ELF-1 (cell line): ENCODE measurements at regions not wholly inside any gene's neighbourhood (a gene's known extent, or its start where the extent isn't known, plus 50 kb on each side); places are given as distances from the start of the nearest gene placed in this dataset.
A peak's percentile ranks its signal among the peaks of the same experiment; 100 is the strongest.
"Not testable (repeated sequence)": the region's sequence is repeated elsewhere in the genome, so short reads cannot be mapped to it uniquely, and the experiment has no call there.

Experiments
- DNase-seq: peaks from one replicate; pipeline ENCODE4 v3.0.0-alpha.2; 2016; ENCODE audit warnings: low read depth, low spot score

- DNase-seq, result no peak
Measured at GRCh38 chr9:12993466-12993865, 218.6 kb downstream of the LURAP1L start.

DNA sequence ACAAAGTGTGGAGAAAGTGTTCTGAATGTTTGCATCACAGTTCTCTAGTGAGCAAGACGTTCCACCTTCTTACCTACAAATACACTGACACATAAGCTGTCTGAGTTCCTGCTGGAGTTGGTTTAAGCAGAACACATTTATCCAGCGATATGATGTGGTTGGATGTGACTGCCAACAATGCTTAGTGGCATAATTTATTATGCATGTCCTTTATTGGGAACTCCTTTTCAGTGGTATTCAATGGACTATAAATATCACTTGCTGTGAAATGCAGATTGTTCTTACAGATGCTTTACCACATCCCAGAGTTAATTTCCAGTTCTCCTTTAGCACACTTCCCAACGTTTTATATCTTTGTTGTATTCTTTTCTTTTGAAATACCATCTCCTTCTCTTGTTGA, 222.2 kb downstream of the LURAP1L start:
- DNase-seq, result no peak

- no peak for DNase-seq
Measured at GRCh38 chr9:13001989-13002580, 227.3 kb downstream of the LURAP1L start.

DNA sequence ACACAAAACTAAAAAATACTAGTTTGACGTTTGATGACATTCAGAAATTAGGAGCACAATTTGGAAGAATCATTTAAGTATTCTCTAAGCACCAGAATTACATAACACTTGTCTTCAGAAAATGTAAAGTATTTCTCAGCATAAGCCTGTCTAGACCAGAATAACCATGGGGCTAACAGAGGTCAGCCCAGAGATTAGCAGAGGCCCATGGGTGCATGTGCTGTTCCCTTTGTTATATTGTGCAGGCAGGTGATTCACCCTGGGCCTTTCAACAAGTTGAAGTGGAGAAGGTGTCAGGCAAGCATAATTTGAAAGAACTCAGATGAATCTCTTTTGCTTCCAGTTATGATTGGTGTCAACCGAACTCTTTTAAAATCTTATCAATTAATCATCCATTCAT, 227.9 kb downstream of the LURAP1L start:
- no peak for DNase-seq

DNA sequence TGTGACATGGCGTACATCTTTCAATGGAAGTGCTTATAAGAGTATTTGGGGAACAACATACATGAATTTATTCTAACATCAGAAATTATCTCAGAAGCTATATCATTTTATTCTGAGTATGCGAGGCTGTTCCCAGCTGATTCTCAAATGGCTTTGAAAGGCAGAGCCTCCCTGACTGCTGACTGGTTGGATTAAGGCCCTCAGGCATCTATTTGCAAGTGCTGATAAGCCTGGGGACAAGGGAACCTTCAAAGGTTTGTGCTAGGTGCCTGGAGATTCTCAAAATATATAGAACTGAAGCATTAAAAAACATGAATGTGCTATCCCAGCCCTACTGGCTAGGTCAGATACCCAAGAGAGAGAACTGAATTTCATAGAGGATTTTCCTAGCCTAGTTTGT, 235.1 kb downstream of the LURAP1L start:
- no peak for DNase-seq

- no peak for DNase-seq
Measured at GRCh38 chr9:13013991-13014883, 239.4 kb downstream of the LURAP1L start.

DNA sequence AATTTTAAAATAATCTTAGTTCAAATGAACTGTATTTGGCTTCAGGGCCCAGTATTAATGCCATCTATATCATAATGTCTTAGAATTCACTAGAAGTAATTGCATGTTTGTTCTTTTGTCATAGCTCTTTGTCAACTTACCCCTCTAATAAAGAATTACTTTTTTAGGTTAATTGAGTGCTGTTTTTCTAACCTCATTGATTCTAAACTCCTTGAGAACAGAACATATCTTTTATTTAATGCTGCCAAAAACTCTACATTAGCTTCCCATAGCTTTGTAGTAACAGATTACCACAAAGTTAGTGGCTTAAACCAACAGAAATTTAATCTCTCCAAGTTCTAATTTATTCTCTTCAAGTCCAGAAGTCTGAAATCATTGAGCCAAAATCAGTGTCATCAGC, 242.4 kb downstream of the LURAP1L start:
- DNase-seq, result no peak

DNA sequence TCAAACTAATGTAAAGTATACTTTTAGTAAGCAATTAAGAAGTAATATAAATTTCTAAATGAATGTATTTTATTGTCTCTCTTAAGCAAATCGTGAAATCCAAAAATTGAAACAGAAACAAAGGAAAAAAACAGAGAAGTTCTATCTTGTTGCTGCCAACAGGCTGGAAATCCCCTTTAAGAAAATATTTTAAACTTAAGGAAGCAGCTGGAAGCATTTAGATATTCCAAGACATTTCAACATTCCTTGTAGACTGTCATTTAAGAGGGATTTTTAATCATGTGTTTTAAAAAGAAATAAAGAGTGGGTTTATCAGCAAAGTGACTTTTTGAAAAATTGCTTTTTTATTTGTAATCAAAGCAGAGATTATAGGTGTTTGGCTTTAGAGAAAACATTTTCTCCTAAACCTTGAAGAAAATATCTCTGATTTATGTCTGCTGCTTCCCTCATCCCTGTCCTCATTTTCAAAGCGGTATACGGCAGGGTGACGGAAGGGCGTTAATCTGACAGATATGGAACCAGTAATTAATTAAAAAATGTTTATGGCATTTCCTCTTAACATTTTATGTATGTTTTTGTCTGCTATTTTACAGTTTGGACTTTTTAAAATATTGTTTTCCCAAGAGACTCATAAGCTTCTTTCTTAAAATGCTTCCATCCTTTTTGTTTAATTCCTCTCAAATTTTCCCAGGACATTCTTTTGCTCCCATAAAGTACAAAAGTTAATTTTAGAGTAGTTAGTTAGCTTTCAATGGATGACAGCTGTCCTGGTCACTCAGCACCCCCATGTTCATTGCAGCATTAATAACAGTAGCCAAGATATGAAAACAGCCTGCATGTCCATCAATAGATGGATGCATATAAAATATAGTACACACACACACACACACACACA, 245.6 kb downstream of the LURAP1L start:
- DNase-seq, result no peak

DNA sequence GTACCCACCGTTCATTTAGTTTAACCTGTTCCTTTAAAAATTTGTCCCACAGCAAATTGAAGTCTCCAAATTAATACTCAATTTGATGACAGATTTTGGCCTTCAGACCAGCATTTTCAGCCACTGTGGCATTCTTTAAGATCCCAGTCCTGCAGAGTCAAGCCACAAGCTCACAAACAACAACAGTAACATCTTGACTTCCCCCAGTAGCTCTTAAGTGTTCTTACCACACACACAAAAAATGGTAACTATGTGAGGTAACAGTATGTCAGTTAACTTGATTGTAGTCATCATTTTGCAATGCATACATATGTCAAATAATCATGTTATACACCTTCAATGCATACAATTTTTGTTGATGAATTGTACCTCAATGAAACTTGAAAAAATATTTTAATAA, 247.9 kb downstream of the LURAP1L start:
- no peak for DNase-seq

DNA sequence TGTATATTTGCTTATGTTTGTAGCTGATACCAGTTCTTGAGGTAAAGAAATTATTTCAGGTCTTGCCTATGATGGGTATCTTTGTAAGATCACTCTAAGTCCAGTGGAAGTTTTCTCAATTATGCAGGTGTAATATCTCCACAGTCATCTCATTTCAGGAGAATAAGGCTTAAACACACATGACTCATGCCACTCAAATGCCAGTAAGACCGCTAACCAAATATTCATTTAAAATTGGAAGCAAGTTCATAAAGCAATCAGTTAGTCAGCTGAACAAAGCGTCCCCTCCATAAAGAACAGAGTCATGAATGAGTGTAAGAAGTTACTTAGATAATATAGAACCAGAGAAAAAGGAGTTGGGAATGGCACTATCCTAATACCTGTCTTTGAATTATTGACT, 248.7 kb downstream of the LURAP1L start:
- no peak for DNase-seq

GRCh38 chr9:13026956-13027355, 252.1 kb downstream of the LURAP1L start:
- DNase-seq, result no peak

- DNase-seq, result no peak
Measured at GRCh38 chr9:13027879-13028278, 251.6 kb downstream of the MPDZ start.

DNA sequence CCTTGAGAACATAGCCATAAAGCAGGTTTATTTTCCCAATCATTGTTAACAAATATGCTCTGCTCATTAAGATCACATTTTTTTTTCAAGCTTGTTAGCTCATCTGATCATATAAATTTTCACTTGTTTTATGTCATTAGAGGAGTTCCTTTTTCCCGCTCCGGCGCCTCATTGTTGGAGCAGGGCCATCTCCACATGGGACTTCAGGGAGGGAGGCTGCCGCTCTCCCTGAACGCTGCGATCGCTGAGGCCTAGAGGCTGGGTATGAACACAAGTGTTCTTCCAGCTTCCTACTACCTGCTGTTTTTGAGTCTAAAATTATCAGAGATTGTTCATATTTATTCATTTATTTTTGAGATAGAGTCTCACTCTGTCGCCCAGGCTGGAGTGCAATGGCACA, 246.9 kb downstream of the MPDZ start:
- no peak for DNase-seq

DNA sequence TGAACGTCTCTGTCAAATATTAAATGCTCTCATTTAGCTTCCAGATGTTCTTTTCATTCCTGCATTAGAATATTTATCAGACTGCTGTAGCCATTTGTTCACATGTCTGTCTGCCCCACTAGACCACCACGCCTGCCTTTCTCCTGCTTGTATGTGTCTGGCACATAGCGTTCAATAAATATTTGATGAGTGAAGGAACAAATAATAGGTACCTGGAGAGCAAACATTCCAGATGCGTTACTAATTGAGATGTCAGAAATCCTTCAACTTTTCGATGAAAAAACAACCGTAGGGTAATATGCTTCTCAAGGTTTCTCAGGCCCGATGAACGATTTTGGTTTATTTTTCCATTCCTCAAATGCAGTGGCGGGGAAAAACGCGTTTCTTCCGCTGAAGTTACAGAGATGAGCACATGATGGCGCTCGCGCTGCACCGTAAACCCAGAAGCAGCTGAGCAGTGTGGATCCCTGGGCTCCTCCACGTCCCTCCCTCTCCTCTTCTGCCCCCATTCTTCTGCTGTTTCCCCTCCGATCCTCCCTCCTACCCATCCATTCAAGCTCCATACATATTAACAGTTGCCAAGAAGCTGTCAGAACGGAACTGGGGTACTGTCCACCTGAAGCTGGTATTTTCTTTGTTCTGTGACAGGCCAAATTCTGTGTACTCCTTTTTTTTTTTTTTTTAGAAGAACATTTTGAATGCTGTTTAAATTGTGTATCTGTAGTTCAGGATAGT, 245.4 kb downstream of the MPDZ start:
- DNase-seq, result peak; percentile 83

DNA sequence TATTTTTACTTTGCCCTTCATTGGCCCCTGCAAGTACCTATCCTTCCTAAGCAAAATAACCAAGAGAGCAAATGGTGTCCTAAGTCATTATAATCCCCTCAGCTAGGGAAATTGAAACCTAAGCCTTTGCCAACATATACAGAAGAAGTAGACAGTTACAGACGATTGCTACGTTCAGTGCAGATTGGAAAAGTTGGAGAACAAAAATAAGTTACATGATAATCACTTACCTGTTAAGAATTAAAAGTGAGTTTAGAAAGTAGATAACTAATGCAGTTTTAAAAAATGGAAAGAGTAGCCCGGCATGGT, 244.8 kb downstream of the MPDZ start:
- DNase-seq, result no peak

DNA sequence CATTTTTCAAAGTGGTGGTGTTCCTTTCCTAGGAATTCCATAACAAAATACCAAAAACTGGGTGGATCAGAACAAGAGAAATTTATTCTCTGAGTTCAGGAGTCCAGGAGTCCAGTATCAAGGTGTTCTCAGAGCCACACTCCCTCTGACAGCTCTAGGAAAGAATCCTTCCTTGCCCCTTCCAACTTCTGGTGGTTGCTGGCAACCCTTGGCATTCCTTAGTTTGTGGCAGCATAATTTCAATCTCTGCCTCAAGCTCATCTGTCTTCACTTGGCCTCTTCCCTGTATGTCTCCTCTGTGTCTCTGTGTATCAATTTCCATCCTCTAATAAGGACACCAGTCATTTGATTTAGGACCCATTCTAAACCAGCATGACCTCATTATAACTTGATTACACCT, 243.7 kb downstream of the MPDZ start:
- no peak for DNase-seq

DNA sequence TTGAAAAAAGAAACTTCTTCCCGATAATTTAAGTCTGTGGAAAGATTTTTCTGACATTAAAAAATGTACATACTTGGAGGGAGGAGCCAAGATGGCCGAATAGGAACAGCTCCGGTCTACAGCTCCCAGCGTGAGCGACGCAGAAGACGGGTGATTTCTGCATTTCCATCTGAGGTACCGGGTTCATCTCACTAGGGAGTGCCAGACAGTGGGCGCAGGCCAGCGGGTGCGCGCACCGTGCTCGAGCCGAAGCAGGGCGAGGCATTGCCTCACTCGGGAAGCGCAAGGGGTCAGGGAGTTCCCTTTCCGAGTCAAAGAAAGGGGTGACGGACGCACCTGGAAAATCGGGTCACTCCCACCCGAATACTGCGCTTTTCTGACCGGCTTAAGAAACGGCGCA, 241.7 kb downstream of the MPDZ start:
- not testable (repeated sequence) for DNase-seq

DNA sequence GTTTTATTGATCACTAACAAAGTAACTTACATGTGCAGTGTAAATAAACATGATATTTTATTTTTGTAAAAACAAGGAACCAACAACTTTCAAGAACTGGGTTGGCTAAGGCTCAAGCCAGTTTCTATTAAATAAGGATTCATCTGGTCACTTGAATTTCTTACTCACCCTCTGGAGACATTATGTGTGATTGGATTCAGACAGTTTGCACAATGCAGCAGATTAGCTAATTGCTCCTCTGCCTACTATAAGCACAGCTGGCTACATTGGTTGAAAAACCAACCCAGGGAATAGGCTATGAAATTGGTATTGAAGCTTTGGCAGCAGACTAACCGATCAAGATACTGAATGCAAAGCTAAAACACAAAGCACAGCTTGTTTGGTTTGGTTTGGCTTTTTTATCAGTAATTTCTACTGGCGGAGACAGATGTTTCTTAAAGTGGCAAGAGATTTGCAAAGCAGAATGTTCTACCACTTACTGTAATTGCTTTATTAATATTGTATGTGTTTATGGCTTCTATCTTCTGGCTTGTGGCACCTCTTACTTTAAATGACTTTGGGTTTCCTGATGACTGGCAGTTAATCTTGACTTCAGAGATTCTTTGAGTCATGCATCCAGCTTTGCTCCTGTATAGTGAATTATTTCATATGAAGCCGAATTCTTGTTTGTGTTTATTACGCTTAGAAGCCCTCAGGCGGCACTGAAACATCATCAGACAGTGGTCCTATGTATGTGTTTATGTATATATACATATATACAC, 231.5 kb downstream of the MPDZ start:
- DNase-seq, result no peak

GRCh38 chr9:13049223-13049622, 230.3 kb downstream of the MPDZ start:
- no peak for DNase-seq

GRCh38 chr9:13053504-13053903, 226.0 kb downstream of the MPDZ start:
- DNase-seq, result no peak

GRCh38 chr9:13054389-13054788, 225.1 kb downstream of the MPDZ start:
- no peak for DNase-seq
